ENCODE measurements at regions not wholly inside any gene's neighbourhood (a gene's known extent, or its start where the extent isn't known, plus 50 kb on each side); places are given as distances from the start of the nearest gene placed in this dataset.

DNA sequence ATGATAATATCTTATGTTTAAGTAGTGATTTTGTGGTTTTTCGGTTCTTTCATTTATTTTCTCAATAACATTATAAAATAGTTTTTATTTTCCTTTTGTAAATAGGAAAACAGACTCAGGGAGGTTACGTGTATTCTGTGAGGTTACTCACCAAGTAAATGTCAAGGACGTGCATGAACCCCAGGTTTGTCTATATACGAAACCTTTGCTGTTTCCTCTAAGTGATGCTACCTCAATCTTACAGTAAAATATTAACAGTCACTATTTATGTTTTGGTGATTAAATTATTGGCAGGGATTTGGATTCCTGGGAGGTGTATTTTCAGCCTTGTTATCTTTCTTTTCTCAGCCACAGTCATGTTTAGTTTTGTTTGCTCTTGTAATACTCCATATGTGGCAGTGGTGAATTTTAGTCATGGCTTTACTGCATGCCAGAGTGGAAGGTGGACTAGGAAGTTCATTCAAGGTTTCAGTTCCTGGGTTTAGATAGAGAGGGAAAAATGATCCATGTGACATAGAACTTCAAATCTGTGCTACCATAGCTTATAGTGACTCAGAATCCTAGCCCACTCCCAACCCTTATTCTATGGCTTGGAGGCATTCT lies 139.9 kb downstream of the ARL4A start:
- Histone ChIP-seq H3K36me3 (ENCODE audit: low read length) (no peaks in the 10 kb centered on the region), H3K9me2 (replicated peaks; ENCODE audit: insufficient read depth, low read length) (no peaks in the 10 kb centered on the region), H3K9ac (ENCODE audit: low read length) (no peak overlapping the region), H3K79me2 (ENCODE audit: insufficient read depth, low read length) (no peaks in the 10 kb centered on the region), H3K4me3 (ENCODE audit: insufficient read depth, low read length, poor library complexity, severe bottlenecking) (no peak overlapping the region), H3F3A (ENCODE audit: insufficient read depth) (no peaks in the 10 kb centered on the region), H2AFZ (ENCODE audit: low read depth, low read length, severe bottlenecking) (no peak overlapping the region), H3K9me3 (ENCODE audit: insufficient read depth, low read length) (no peaks in the 10 kb centered on the region), H3K27me3 (ENCODE audit: low read length) (no peaks in the 10 kb centered on the region), H3K27ac (ENCODE audit: low read depth, low read length) (no peak overlapping the region), H4K20me1 (ENCODE audit: low read depth, low read length) (no peaks in the 10 kb centered on the region), H3K4me2 (ENCODE audit: low read depth, low read length, poor library complexity, severe bottlenecking) (no peak overlapping the region)
- TF ChIP-seq EZH2phosphoT487 (conservative IDR thresholded peaks at IDR 0.05; ENCODE audit: low read length), result no peak
- TF ChIP-seq, protein P1, sequence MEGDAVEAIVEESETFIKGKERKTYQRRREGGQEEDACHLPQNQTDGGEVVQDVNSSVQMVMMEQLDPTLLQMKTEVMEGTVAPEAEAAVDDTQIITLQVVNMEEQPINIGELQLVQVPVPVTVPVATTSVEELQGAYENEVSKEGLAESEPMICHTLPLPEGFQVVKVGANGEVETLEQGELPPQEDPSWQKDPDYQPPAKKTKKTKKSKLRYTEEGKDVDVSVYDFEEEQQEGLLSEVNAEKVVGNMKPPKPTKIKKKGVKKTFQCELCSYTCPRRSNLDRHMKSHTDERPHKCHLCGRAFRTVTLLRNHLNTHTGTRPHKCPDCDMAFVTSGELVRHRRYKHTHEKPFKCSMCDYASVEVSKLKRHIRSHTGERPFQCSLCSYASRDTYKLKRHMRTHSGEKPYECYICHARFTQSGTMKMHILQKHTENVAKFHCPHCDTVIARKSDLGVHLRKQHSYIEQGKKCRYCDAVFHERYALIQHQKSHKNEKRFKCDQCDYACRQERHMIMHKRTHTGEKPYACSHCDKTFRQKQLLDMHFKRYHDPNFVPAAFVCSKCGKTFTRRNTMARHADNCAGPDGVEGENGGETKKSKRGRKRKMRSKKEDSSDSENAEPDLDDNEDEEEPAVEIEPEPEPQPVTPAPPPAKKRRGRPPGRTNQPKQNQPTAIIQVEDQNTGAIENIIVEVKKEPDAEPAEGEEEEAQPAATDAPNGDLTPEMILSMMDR (IDR thresholded peaks at IDR 0.05; ENCODE audit: insufficient read depth, low read length, poor library complexity, severe bottlenecking), result no peak

DNA sequence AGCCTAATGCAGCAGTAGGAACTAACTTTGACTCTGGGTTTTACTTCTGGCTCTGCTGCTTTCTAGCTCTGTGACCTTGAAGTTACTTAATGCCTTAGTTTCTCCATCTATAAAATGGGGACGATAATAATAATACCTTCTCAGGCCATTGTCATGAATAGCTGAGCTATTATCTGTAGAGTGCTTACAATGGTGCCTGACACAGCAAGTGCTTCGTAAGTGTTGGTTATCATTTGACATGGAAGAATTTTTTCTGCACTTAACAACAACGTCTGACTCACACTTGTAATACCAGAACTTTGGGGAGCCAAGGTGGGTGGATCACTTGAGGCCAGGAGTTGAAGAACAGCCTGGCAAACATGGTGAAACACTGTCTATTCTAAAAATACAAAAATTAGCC lies 140.5 kb downstream of the ARL4A start:
- Histone ChIP-seq H2AFZ (ENCODE audit: low read depth, low read length, severe bottlenecking) (no peak overlapping the region), H3K4me3 (ENCODE audit: insufficient read depth, low read length, poor library complexity, severe bottlenecking) (no peak overlapping the region), H3K9me3 (ENCODE audit: insufficient read depth, low read length) (peaks cover 1% of the 10 kb centered on the region; the same call in 1 of the 2 replicates), H3K36me3 (ENCODE audit: low read length) (no peaks in the 10 kb centered on the region), H3K27me3 (ENCODE audit: low read length) (no peaks in the 10 kb centered on the region), H4K20me1 (ENCODE audit: low read depth, low read length) (no peaks in the 10 kb centered on the region), H3K9me2 (replicated peaks; ENCODE audit: insufficient read depth, low read length) (no peaks in the 10 kb centered on the region), H3F3A (ENCODE audit: insufficient read depth) (no peaks in the 10 kb centered on the region), H3K79me2 (ENCODE audit: insufficient read depth, low read length) (no peaks in the 10 kb centered on the region), H3K4me2 (ENCODE audit: low read depth, low read length, poor library complexity, severe bottlenecking) (no peak overlapping the region), H3K27ac (ENCODE audit: low read depth, low read length) (no peak overlapping the region), H3K9ac (ENCODE audit: low read length) (no peak overlapping the region)
- TF ChIP-seq, protein P1 (IDR thresholded peaks at IDR 0.05; ENCODE audit: insufficient read depth, low read length, poor library complexity, severe bottlenecking), result no peak
- TF ChIP-seq EZH2phosphoT487 (conservative IDR thresholded peaks at IDR 0.05; ENCODE audit: low read length), result no peak

- Histone ChIP-seq H3K27ac (ENCODE audit: low read depth, low read length) (no peak overlapping the region), H4K20me1 (ENCODE audit: low read depth, low read length) (no peaks in the 10 kb centered on the region), H3F3A (ENCODE audit: insufficient read depth) (no peaks in the 10 kb centered on the region), H3K36me3 (ENCODE audit: low read length) (no peaks in the 10 kb centered on the region), H3K4me2 (ENCODE audit: low read depth, low read length, poor library complexity, severe bottlenecking) (no peak overlapping the region), H3K9ac (ENCODE audit: low read length) (no peak overlapping the region), H3K9me2 (replicated peaks; ENCODE audit: insufficient read depth, low read length) (no peaks in the 10 kb centered on the region), H3K79me2 (ENCODE audit: insufficient read depth, low read length) (no peaks in the 10 kb centered on the region), H2AFZ (ENCODE audit: low read depth, low read length, severe bottlenecking) (no peak overlapping the region), H3K4me3 (ENCODE audit: insufficient read depth, low read length, poor library complexity, severe bottlenecking) (no peak overlapping the region), H3K27me3 (ENCODE audit: low read length) (no peaks in the 10 kb centered on the region), H3K9me3 (ENCODE audit: insufficient read depth, low read length) (peaks cover 10% of the 10 kb centered on the region; the same call in 1 of the 2 replicates)
- no peak for TF ChIP-seq EZH2phosphoT487 (conservative IDR thresholded peaks at IDR 0.05; ENCODE audit: low read length)
- TF ChIP-seq, protein P1 (IDR thresholded peaks at IDR 0.05; ENCODE audit: insufficient read depth, low read length, poor library complexity, severe bottlenecking), result no peak
Measured at GRCh38 chr7:12831024-12831423, 143.6 kb downstream of the ARL4A start.

Measured in SU-DHL-6 (cell line).